H54 (cell line): ENCODE measurements at regions not wholly inside any gene's neighbourhood (a gene's known extent, or its start where the extent isn't known, plus 50 kb on each side); places are given as distances from the start of the nearest gene placed in this dataset.
A peak's percentile ranks its signal among the peaks of the same experiment; 100 is the strongest.

ENCODE experiments used
- DNase-seq: peaks from one replicate; pipeline ENCODE4 v3.0.0; 2011; ENCODE audit warnings: low spot score, mixed read lengths; ENCODE audit not compliant: insufficient read length
- FAIRE-seq: peaks from 3 replicates; lab custom pipeline; 2011; peaks lifted over from hg19 to GRCh38; lab: Jason Lieb, UNC
- POLR2A ChIP-seq: IDR thresholded peaks from 2 replicates; pipeline ENCODE4 v1.6.1; 2011; ENCODE audit warnings: low read depth, mild to moderate bottlenecking, low read length

GRCh38 chr12:46105735-46106134 lies 115.4 kb upstream of the SCAF11 start:
- TF ChIP-seq POLR2A = no peak
- FAIRE-seq (no peak), DNase-seq (no peak)

GRCh38 chr12:46103559-46104383 lies 113.4 kb upstream of the SCAF11 start:
- FAIRE-seq (no peak), DNase-seq (no peak)
- TF ChIP-seq POLR2A = no peak

DNA sequence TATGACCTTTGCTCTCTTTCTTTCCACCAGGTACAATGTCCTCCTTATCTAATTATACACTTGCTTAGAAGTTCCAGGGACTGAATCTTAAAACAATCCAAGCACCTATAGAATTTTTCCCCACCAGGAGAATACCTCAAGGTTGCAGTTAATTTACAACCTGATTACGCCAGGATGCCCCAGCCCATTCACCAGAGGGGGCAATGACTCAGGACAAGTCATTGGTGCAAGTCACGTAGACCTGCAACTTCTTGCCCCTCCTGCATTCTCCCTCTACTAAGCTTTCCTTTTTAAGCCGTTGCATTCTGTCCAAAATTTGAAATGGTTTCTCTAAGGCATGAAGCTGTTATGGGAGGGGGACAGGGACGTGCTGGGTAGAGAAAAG lies 111.1 kb upstream of the SCAF11 start:
- FAIRE-seq (no peak), DNase-seq (no peak)
- TF ChIP-seq POLR2A = no peak

DNA sequence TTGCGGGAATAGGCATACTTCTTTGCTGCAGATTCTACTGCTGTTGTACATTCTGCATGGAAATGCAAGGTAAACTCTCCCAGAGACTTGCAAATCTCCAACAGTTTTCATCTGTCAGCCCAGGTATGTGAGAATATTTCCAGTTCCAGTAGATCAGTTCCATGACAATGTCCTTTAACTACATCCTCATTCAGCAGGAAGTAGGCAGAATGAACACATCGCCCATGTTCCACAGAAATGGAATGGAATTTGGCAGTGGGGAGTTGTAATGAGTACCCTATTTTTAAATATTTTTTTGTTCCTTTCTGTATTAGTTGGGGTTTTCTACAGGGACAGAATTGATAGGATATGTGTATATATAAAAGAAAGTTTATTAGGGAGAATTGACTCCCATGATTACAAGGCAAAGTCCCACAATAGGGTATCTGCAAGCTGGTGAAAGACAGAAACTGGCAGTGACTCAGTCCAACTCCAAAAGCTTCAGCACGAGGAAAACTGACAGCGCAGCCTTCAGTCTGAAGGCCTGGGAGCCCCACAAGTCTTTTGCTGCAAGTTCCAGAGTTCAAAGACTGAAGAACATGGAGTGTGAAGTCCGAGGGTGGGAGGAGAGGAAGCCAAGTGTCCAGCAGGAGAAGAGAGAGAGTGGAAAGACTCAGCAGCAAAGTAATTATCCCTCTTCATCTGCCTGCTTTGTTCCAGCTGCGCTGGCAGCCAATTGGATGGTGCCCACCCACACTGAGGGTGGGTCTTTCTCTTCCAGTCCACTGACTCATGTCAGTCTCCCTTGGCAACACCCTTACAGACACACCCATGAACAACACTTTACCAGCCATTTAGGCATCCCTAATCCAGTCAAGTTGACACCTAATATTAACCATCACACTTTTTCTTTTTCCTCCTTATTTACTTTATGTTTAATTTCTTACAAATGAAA lies 110.4 kb upstream of the SCAF11 start:
- no peak for TF ChIP-seq POLR2A
- DNase-seq = no peak
- peak; percentile 57 for FAIRE-seq

GRCh38 chr12:46089414-46090162 lies 99.2 kb upstream of the SCAF11 start:
- FAIRE-seq (no peak), DNase-seq (no peak)
- TF ChIP-seq POLR2A = no peak

- no peak for FAIRE-seq
- no peak for DNase-seq
- TF ChIP-seq POLR2A = no peak
Measured at GRCh38 chr12:46087916-46088439, 97.6 kb upstream of the SCAF11 start.

DNA sequence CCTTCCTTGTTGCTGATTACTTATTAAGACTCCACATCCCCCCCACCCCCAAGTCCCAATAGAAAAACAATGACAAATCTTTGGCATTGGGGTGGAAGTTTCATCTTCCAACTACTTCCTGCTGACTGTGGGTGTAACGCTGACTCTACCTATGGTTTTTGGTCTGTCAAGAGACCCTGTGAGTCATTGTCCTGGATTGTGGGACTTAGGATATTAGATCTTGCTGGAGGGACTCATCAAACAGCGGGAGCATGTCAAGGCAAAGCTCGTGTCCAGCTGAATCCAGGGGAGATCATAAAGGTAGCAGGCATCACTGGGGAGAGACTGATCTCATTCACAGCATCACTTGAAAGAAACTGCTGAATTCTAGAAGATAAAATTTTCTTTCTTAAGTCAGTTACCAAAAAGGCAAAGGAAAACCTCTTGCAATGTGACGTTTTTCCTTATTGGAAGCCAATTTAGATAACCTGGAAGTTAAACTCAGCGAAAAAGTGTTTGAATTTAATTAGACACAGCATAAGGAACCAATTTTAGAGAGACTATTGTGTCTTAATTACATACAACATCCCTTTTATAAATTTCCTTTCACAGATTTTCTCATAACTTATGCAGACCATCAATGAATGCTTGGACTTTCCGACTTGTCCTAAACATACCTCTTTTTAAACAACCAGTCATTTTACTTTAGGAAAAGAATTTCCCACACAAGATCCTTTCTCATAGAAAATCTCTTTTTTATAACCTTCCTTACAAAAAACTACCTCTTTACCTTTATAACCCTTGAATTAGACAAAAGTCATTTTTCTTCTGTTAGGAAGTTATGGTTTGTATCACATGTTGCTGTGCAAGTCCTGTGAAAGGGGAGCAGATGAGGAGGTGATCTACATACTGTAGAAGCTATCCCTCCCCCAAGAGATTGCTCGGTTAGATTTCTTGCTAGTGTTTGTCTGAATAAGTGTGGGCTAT lies 94.6 kb upstream of the SCAF11 start:
- TF ChIP-seq POLR2A = no peak
- DNase-seq (no peak), FAIRE-seq (no peak)

GRCh38 chr12:46082490-46083200 lies 92.3 kb upstream of the SCAF11 start:
- FAIRE-seq = no peak
- TF ChIP-seq POLR2A = no peak
- no peak for DNase-seq

DNA sequence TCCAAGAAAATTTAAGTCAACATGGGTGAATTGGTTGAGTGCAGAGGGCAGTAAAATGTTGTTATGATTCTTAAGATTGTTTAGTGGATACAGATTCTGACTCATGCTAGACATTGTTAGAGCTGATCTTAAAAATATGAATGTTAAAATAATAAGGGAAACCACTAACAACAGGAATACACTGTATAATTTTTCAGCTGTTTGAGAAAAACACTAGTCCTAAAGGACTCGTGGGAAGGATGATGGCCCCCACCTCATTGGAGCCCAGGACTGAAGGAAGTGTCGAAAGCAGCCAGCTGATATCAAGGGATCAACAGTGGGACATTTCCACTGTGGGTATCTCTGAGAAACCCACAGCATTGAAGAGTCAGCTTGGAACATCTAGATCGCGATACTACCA lies 82.9 kb upstream of the SCAF11 start:
- DNase-seq (no peak), FAIRE-seq (no peak)
- TF ChIP-seq POLR2A = no peak

DNA sequence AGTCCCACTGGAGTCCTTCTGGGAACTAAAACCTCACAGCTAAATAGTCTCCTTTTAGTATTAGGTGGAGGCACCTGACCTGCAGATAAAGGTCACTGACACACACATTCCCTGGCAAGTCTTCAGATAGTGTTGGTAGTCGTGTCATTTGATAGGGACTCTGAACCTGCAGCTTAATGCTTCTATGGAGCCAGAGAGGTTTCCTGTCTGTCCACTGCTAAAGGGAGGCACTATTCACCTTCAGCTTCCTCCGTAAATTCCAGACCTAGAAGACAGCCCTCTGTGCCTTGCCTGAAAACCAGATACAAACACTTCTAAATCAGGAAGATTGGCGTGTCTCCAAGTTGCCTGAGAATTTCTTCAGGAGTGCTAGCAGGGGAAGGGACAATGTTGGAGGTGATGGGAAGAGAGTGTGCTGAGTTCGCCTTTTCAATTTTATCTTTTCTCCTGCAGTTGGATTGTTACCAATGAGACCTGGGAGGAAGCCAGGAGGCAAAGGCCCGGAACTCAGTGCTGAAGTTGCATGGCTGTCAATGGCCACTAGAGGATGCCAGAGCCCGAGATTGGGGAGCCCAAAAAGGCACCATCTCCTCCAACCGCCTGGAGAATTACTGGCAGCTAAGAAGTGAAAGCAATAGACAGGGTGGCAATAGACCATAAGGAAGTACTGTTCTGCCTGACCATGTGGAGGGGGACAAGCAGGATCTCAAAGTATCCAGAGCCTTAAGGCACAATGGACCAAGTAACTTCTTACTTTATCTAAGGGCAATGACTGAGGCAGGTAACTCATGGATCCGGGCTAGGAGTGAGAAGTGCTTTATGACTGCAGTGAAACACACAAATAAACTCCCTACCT lies 81.6 kb upstream of the SCAF11 start:
- DNase-seq (peak; percentile 42), FAIRE-seq (peak; percentile 89)
- no peak for TF ChIP-seq POLR2A

- no peak for DNase-seq
- no peak for TF ChIP-seq POLR2A
Measured at GRCh38 chr12:46071335-46071734, 81.0 kb upstream of the SCAF11 start.

More at GRCh38 chr12:46071335-46071734, 81.0 kb upstream of the SCAF11 start:
- no peak for FAIRE-seq
